K562 (cell line): ENCODE measurements at regions not wholly inside any gene's neighbourhood (a gene's known extent, or its start where the extent isn't known, plus 50 kb on each side); places are given as distances from the start of the nearest gene placed in this dataset.
A peak's percentile ranks its signal among the peaks of the same experiment; 100 is the strongest.

ENCODE experiments used
- ATAC-seq: fragments of 200-7000 bp; cut with Tn5 transposase; 3 replicates; pipeline ENCODE4 v1.9.1; 2020; ENCODE audit warnings: moderate library complexity
- BruUV-seq: library from RNA; stranded (reverse); fragments of 400-500 nt; replicated peaks from 2 replicates; lab custom pipeline; 2021; lab: Mats Ljungman, UMichigan
- CTCF ChIA-PET: fragments of 300-600 bp; formaldehyde crosslinking; extraction: SDS; loops from one replicate; lab custom pipeline; 2021; ENCODE audit warnings: low intra/inter-chr PET ratio; lab: Yijun Ruan, JAX
- POLR2A ChIA-PET: fragments of 300-600, 350-650 bp; sonication (Branson Sonifier 250); formaldehyde crosslinking; extraction: SDS; loops from one replicate; lab custom pipeline; 2021; ENCODE audit warnings: antibody characterized with exemption, inconsistent platforms; lab: Yijun Ruan, JAX
- DNase-seq, 4 experiments: peaks; one replicate each; pipeline versions ENCODE4 v3.0.0 to v3.0.0-alpha.2; 2011 to 2018; ENCODE audit warnings: low spot score in 3 of 4, mixed read lengths in 3 of 4; ENCODE audit errors: extremely low read depth in 1 of 4
- FAIRE-seq: peaks from 2 replicates; lab custom pipeline; 2011; peaks lifted over from hg19 to GRCh38; lab: Jason Lieb, UNC
- H2AFZ ChIP-seq: 2 replicates; pipeline ENCODE4 v1.6.0; 2011; ENCODE audit warnings: low read depth, low read length, control low read depth, inconsistent platforms
- H3K27ac ChIP-seq: fragments of 200-600 bp; 3 replicates; pipeline ENCODE4 v1.8.0; 2011; ENCODE audit warnings: low read depth, mild to moderate bottlenecking, control low read depth, inconsistent platforms, low read length, moderate library complexity, mixed read lengths; ENCODE audit errors: extremely low read depth
- H3K27me3 ChIP-seq, 2 experiments: fragments of 300-600 bp in 1 of 2; 2 replicates in 1 of 2; 3 replicates in 1 of 2; pipeline versions ENCODE4 v1.6.0 to v1.8.0; 2011; ENCODE audit warnings: inconsistent platforms in 2 of 2, low read length in 2 of 2, mild to moderate bottlenecking in 1 of 2, mixed read lengths in 1 of 2, moderate library complexity in 1 of 2; ENCODE audit not compliant: control insufficient read depth in 2 of 2, insufficient read depth in 2 of 2
- H3K36me3 ChIP-seq: fragments of 300-600 bp; 3 replicates; pipeline ENCODE4 v1.8.0; 2011; ENCODE audit warnings: mild to moderate bottlenecking, low read length, inconsistent platforms; ENCODE audit not compliant: control insufficient read depth, insufficient read depth
- H3K4me1 ChIP-seq, 2 experiments: fragments of 200-600 bp in 1 of 2; replicated peaks in 1 of 2; 2 replicates in 1 of 2; 3 replicates in 1 of 2; pipeline versions ENCODE4 v1.5.1 to v1.8.0; 2011; ENCODE audit warnings: inconsistent platforms in 2 of 2, low read length in 2 of 2, mild to moderate bottlenecking in 1 of 2, mixed read lengths in 1 of 2, moderate library complexity in 1 of 2; ENCODE audit not compliant: control insufficient read depth in 2 of 2, insufficient read depth in 2 of 2
- H3K4me2 ChIP-seq: 2 replicates; pipeline ENCODE4 v1.6.1; 2011; ENCODE audit warnings: low read length, control low read depth, inconsistent platforms, mixed read lengths; ENCODE audit not compliant: insufficient read depth
- H3K4me3 ChIP-seq: fragments of 200-600 bp; sonication (generic), shearing (Covaris generic); 2 replicates; pipeline ENCODE4 v1.5.1; 2016; ENCODE audit warnings: control low read depth, inconsistent platforms
- H3K79me2 ChIP-seq: fragments of 200-600 bp; 3 replicates; pipeline ENCODE4 v1.8.0; 2011; ENCODE audit warnings: low read length, inconsistent platforms; ENCODE audit not compliant: control insufficient read depth, insufficient read depth
- H3K9ac ChIP-seq, 2 experiments: 2 replicates each; pipeline versions ENCODE4 v1.6.0 to v1.6.1; 2011; ENCODE audit warnings: low read depth in 2 of 2, low read length in 2 of 2, control low read depth in 1 of 2, inconsistent platforms in 1 of 2, mild to moderate bottlenecking in 1 of 2, mixed read lengths in 1 of 2; ENCODE audit not compliant: insufficient read depth in 1 of 2
- H3K9me1 ChIP-seq: one replicate; pipeline ENCODE4 v1.6.0; 2011; ENCODE audit warnings: inconsistent platforms, mild to moderate bottlenecking, low read length, moderate library complexity; ENCODE audit not compliant: control insufficient read depth, insufficient read depth
- H3K9me3 ChIP-seq: replicated peaks from 2 replicates; pipeline ENCODE4 v1.5.1; 2011; ENCODE audit warnings: low read depth, low read length, inconsistent platforms; ENCODE audit not compliant: control insufficient read depth, insufficient read depth
- H4K20me1 ChIP-seq: replicated peaks from 2 replicates; pipeline ENCODE4 v1.6.1; 2011; ENCODE audit warnings: low read length, inconsistent platforms, mixed read lengths; ENCODE audit not compliant: control insufficient read depth, insufficient read depth
- ATF3 ChIP-seq, 2 experiments: fragments of 450-650 bp in 1 of 2; sonication (generic) in 1 of 2; formaldehyde crosslinking in 1 of 2; IDR thresholded peaks in 1 of 2; conservative IDR thresholded peaks in 1 of 2; 2 replicates each; pipeline versions ENCODE4 v1.6.1 to v1.8.1; 2016 to 2023; ENCODE audit warnings: mild to moderate bottlenecking in 2 of 2, moderate library complexity in 2 of 2, inconsistent platforms in 1 of 2, missing genetic modification reagents in 1 of 2
- CEBPG ChIP-seq, 3 experiments: fragments of 200-800 bp in 1 of 3; sonication (Bioruptor generic) in 1 of 3; sonication (generic) in 1 of 3; formaldehyde crosslinking in 1 of 3; IDR thresholded peaks in 2 of 3; conservative IDR thresholded peaks in 1 of 3; 2 replicates each; pipeline versions ENCODE4 v1.6.1 to v1.8.0; 2016 to 2022; ENCODE audit warnings: missing compliant biosample characterization in 2 of 3, missing genetic modification characterization in 2 of 3, mild to moderate bottlenecking in 1 of 3, missing genetic modification reagents in 1 of 3
- CHD1 ChIP-seq: fragments of 200-600 bp; sonication (generic); IDR thresholded peaks from one replicate; pipeline ENCODE4 v1.6.1; 2012; ENCODE audit warnings: mild to moderate bottlenecking, moderate library complexity, low read length, inconsistent platforms
- EP400 ChIP-seq: fragments of 450-650 bp; IDR thresholded peaks from 2 replicates; pipeline ENCODE4 v1.6.1; 2017; ENCODE audit warnings: antibody characterized with exemption, mild to moderate bottlenecking, moderate library complexity
- ETV1 ChIP-seq: fragments of 450-650 bp; conservative IDR thresholded peaks from 2 replicates; pipeline ENCODE4 v1.6.1; 2016; ENCODE audit warnings: missing genetic modification characterization, control low read depth, low read depth, missing compliant biosample characterization
- KAT8 ChIP-seq: fragments of 450-650 bp; IDR thresholded peaks from 2 replicates; pipeline ENCODE4 v1.6.1; 2016; ENCODE audit warnings: low read depth, mild to moderate bottlenecking
- MEIS2 ChIP-seq: fragments of 450-650 bp; IDR thresholded peaks from 2 replicates; pipeline ENCODE4 v1.6.1; 2014; ENCODE audit warnings: mild to moderate bottlenecking; ENCODE audit not compliant: partially characterized antibody
- NFE2 ChIP-seq: IDR thresholded peaks from 2 replicates; pipeline ENCODE4 v1.6.1; 2014; ENCODE audit warnings: antibody characterized with exemption, low read depth
- XRCC5 ChIP-seq: fragments of 200-400 bp; formaldehyde crosslinking; IDR thresholded peaks from 2 replicates; pipeline ENCODE4 v1.6.1; 2017; ENCODE audit warnings: low read depth, mild to moderate bottlenecking, low read length
- ZFX ChIP-seq: sonication (generic); formaldehyde crosslinking; IDR thresholded peaks from 2 replicates; pipeline ENCODE4 v1.8.0; 2022; ENCODE audit warnings: mild to moderate bottlenecking, missing genetic modification reagents, moderate library complexity
- WGBS: fragments of 100-300 bp; shearing (Covaris generic); methylation state at CpG from one replicate; pipeline ENCODE4 v1.1.6; 2016; ENCODE audit warnings: low coverage, mixed read lengths; ENCODE audit not compliant: insufficient coverage; ENCODE audit errors: missing lambda C conversion rate; 5-methylcytosine and 5-hydroxymethylcytosine counted together
- in situ Hi-C: fragments of 300-500 bp; cut with MboI; formaldehyde crosslinking; loops from 4 replicates; pipeline ENCODE4 v1.15.0; 2018; ENCODE audit warnings: inconsistent platforms, mixed read lengths
- intact Hi-C: fragments of 100-400 bp; cut with micrococcal nuclease; formaldehyde crosslinking; loops from 2 replicates; pipeline ENCODE4 v1.14.2; 2022

DNA sequence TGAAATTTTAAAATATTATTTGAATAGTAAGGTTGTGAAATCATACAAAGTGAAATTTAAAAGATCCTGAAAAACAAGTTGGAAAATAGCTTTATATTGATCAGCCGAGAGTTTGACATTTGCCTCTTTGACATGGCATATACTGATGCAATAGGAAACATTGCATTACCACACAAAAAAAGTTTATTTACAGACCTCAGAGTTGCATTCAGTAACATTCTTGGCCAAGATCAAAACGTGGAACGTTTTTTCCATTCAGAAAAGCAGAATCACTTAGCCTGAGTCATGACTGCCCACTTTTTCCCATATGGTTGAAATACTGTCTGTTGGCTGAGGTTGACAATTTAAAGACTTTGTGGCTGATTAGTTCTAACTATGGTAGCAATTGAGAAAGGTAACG is 55.1 kb upstream of the BACH2 start:
- POLR2A ChIA-PET, result no interaction called here
- H3K79me2 ChIP-seq, result no peaks in the 10 kb centered on the region
- H3K9me1 ChIP-seq, result no peaks in the 10 kb centered on the region
- CTCF ChIA-PET, result no interaction called here
- no peak for DNase-seq
- TF ChIP-seq CEBPG (CRISPR knock-in tag; IDR thresholded peaks at IDR 0.05) (no peak), CEBPG (tag; conservative IDR thresholded peaks at IDR 0.05 in 1 of 2, IDR thresholded peaks at IDR 0.05 in 1 of 2) (peak; percentile 61 to 75), EP400 (no peak), KAT8 (no peak), ETV1 (tag) (no peak), NFE2 (peak; percentile 48), XRCC5 (no peak), CHD1 (no peak), MEIS2 (peak; percentile 29), ATF3 (IDR thresholded peaks at IDR 0.05) (peak; percentile 17; the same call in 1 of the 2 replicates), ATF3 (CRISPR knock-in tag; conservative IDR thresholded peaks at IDR 0.05) (no peak), ZFX (CRISPR knock-in tag) (no peak)
- TF ChIP-seq, all 486 proteins: peak for 4
- Histone ChIP-seq H3K27me3 (peaks cover 0 to 2% of the 10 kb centered on the region in 2 experiments; a peak in 1 of 5 replicates), H2AFZ (no peak overlapping the region), H3K36me3 (no peaks in the 10 kb centered on the region), H3K9ac (no peak overlapping the region; a peak in 1 of 4 replicates), H4K20me1 (no peaks in the 10 kb centered on the region), H3K4me3 (no peak overlapping the region), H3K9me3 (no peaks in the 10 kb centered on the region; the same call in 1 of the 2 replicates), H3K4me2 (no peak overlapping the region), H3K4me1 (peaks cover 4 to 6% of the 10 kb centered on the region in 2 experiments; a peak in 3 of 5 replicates), H3K27ac (no peak overlapping the region)
- 27% methylated on average over 4 of the region's 4 CpGs for WGBS
- BruUV-seq, result no TSS peak
- intact Hi-C loops (no loop called here), in situ Hi-C loops (no loop called here)
- ATAC-seq (no peak), FAIRE-seq (peak; percentile 19)
